Fibroblast of skin of scalp (primary cell): ENCODE measurements at regions not wholly inside any gene's neighbourhood (a gene's known extent, or its start where the extent isn't known, plus 50 kb on each side); places are given as distances from the start of the nearest gene placed in this dataset.
"Not testable (repeated sequence)": the region's sequence is repeated elsewhere in the genome, so short reads cannot be mapped to it uniquely, and the experiment has no call there.

Experiments used
- DNase-seq: peaks from one replicate; pipeline ENCODE4 v3.0.0-alpha.2; 2013

DNA sequence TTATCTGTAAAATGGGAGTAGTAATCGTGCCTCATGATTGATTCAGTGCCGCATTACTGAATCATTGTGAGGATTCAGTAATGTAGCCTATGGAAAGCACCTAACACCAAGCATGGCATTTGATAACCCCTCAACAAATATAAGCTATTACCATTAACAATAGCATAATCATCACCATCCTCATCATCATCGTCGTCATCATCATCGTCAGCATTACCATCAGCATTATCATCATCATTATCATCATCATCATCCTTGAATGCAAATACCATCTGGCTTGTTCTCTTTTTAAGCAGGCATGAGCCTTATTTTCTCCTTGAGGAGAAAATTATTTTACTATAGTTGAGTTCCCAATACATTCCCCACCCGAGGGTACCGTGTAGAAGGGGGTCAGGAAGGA lies 115.4 kb upstream of the PTPRG start:
- no peak for DNase-seq

DNA sequence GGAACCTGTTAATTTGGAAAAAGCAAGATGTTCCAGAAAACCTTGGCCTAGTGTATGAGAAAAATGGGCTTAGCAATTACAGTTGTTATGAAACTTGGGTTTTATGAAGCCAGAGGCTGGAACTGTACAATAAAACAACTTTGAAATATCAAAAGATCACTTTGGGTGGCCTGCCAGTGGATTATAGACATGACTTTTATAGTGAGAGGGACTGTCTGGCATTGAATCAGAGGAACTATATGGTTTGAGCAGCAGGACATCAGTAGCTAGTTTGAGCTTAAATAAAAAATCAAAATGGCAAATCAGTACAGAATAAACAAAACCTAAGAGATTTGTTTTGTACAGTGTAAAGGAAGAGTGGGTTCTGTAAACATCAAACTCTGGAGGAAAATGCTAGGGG lies 115.0 kb upstream of the PTPRG start:
- DNase-seq = no peak

DNA sequence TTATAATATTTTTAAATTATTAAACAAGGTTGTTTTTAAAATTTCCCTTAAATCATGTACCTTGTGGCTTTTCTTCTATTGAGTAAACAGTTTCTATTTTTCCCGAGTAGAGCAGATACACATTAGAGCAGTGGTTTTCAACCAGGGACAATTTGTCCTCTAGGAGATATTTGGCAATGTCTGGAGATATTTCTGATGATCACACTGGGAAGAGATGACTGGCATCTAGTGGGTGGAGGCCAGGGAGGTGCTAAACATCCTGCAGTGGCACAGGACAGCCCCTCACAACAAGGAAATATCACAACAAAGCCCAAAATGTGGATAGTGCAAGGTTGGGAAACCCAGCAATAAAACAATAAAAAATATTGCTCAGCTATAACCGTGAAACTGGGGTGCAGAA lies 113.0 kb upstream of the PTPRG start:
- DNase-seq = no peak

DNA sequence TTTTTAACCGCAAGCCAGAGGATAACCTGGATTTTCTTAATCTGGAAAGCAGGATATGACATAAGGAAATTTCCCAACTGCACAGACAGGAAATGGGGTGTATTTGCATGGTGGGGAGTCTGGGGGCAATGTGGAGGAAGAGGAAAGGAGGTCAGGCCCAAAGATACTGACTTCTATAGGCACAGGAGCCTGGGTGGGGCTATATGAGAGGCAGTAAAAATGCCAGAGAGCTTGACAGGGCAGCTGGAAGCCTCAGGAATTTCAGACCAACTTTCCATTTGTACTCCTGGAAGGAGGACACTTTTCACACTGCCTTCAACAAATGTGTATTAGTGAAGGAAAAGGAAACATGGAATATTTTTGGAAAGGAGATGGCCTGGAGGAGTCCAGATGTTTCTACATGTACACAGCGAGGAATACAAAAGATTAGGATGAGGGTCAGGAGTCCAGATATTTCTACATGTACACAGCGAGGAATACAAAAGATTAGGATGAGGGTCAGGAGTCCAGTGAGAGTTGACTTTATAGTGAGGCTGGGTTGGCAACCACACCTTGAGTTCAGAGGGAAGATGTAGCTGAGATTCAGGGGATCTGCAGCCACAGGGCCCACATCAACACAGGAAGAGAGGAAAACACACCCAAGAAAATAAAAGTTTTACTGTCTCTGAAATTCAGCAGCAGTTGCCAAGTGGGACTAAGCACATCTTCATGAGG lies 111.9 kb upstream of the PTPRG start:
- DNase-seq = no peak

DNA sequence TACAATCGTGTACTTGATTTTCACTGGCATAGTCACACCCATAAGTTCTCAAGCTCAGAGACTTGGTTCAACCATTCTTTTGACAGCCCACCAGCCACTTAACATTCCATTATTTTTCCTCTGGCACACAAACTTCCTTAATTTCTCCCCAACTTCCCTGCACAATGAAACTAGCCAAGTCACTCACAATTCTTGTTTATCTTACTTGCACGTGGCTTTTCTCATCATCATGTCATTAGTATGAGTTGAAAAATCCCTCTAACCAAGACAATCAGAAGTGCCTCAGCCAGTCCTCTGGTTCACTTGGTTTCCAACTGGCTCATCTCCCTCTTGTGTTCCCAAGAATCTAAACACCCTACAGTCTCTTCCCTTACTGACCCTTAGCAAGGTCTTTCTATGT lies 110.5 kb upstream of the PTPRG start:
- no peak for DNase-seq

DNA sequence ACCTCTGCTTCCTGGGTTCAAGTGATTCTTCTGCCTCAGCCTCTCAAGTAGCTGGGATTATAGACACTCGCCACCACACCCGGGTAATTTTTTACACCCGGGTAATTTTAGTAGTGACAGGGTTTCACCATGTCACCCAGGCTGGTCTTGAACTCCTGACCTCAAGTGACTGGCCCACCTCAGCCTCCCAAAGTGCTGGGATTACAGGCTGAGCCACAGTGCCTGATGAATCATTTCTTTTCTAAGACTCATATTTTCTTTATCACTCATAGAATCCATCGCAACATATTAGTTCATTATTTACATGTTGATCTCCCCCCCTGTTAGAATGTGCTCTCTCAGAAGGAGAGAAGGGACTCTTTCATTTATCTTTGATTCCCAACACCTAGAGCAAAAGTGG lies 109.5 kb upstream of the PTPRG start:
- DNase-seq = peak; percentile 48

DNA sequence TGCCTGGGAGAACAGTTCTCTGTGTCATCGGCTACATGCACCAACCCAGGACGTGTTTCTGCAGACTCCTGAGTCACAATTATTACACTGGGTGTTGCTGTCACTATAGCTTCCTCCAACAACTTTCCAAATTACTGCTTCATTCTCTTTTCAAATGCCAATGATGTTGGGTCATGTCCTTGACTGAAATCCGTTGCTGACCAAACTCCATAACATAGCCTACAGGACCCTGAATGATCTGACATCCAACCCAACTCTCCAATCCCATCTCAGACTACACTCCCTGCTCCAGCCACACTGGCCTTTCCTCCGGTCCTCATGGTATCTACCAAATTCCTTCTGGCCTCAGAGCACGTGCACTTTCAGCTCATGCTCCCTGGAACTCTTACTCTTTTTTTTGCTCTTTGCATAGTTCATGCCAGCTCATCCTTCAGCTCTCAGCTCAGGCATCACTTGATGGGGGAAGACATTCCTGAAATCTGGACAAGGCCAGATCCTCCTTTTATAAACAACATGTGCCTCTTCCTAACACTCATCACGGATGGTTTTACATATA lies 108.8 kb upstream of the PTPRG start:
- DNase-seq = peak; percentile 79

DNA sequence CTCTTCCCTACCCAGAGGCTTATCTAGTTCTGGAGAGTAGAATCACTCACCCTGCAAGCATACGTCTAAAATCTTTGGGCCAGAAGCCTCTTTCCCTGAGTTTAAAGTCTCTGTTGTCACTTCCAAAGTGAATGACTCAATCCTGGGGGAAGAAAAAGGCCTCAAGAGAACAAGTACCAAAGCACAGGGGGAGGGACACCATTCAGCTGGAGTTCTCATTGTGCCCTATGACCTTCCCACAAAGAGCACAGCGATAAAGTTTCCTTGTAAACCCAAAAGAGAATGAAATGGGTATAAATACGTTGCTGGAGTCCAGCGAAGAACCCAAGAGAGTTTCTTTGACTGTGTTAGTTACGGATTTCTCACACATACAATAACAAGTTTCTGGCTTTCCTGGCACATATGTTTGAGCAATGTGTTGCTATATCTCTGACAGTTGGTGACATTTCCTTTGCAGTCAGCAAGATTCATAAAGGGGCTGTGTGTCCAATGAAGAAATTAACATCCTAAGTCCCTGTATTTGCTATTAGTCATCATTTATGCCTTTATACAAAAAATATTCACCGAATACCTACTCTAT lies 107.3 kb upstream of the PTPRG start:
- DNase-seq = no peak

DNA sequence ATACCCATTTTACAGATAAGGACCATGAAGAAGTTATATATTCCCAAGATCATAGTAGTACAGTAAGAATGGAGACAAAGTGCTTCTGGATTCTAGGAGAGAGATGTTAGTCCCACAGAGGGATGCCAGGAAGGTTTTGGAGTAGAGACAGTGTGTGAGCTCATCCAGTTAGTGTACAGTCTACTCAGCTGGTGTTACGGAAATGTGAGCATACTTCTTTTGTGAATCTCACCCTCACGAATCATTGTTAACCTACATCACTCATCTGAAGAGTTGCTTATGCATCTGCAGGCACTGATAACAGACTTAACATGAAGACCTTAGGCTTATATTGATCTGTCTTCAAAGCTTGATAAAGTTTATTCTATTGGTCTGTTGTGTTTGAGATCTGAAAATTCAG lies 106.6 kb upstream of the PTPRG start:
- DNase-seq = peak; percentile 20

DNA sequence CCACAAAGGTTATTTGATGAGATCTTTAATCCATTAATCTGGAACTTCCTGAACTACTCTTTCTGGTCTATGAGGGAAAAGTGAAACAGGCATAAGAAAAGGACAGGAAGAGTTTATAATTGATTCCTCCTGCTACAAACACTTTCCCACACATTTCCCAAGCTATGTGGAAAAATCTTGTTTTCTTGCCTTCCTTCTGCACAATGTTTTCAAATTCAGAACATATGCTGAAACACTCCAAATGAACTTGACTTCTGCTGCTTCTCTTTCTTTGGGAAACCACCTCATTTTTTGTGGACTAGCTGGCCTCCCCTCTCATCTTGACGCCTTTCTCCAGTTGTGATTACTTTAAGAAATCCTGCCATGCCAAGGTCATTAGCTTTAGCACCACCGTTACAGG lies 100.7 kb upstream of the PTPRG start:
- no peak for DNase-seq

DNA sequence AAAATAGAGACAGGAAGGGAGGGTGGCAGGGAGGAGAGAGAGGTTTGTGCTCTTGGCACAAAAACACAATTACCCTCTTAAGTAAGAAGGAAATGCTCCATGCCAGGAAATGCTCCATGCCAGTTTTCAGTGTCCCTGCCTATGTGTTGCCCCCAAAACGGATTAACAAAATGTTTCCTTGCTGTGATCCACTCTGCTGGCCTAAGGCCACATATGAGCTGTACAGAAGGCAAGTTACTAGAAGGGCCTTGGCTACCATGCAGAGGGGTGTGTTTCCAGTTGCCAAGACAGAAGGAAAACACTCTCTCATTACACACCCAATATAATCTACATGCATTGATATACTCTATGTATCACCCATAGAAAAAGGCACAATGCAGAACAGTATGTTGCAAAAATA lies 98.2 kb upstream of the PTPRG start:
- no peak for DNase-seq

DNA sequence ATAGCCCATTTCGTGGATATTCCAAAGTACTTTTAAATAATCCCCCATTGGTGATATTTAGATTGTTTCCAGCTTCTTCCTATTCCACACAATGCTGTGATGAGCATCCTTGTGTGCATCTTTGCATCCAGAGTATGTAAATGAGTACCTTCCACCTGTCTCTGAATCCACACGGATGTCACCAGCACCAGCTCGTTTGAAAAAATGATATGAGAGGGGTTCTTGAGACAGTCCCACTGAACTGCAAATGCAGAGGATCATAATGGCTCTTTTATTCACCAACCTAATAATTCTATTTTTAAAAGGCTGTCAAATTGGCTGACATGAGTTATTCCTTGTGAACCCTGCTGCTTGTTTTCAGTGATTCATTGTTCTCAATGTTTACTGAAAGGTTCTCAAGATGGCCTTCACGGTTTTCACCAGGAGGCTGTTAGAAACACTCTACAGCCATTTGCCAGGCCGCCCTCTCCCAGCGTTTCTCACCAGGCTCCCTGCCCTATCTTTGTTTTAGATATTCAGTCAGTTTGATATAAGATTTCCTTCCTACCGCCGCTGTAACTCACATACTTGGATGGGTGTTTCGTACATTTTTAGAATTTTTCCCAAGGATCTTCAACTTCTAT lies 96.7 kb upstream of the PTPRG start:
- no peak for DNase-seq

DNA sequence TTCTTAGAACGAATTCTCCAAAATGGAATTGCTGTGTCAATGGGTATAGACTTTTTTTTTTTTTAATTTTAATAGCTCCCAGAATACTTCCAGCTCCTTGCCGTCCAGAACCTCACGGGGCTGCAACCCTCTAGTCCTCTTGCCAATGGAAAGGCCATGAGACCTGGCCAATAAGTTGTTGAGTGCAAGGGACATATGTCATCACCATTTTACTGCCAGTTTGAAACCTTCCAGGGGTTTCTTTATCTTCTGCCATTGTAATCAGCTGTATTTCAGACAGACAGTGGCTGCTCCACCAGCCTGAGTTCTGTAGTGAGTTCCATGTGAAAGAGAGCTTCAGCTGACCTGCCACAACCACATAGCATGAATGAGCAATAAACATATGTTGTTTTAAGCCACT lies 95.0 kb upstream of the PTPRG start:
- DNase-seq = no peak

DNA sequence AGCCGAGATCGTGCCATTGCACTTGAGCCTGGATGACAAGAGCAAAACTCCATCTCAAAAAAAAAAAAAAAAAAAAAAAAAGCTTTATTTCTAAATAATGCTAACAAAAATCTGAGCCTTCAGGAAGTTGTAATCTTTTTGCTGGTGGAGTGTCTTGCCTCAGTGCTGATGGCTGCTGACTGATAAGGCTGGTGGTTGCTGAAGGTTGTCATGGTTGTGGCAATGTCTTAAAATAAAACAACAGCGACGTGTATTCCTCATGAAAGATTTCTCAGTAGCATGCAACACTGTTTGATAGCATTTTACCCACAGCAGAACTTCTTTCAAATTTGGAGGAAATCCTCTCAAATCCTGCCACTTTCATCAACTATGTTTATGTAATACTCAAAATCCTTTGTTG lies 77.4 kb upstream of the PTPRG start:
- DNase-seq = no peak

DNA sequence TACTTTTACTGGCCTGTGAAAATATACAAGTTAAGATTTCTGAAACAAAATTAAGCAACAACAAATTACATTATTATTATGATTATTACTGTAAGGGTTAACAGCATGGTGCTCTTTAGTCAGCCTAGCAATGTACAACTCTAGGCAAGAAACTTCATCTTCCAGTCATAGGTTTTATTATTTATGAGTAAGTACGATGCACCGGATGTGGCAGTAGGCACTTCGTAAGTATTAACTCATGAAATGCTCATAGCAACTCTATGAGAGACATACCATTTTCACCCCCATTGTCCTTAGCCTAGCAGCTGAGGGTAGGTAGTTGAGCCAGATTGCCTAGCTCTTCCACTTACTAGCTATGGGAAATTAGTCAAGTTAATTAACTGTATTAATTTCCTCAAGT lies 68.0 kb upstream of the PTPRG start:
- DNase-seq = no peak

DNA sequence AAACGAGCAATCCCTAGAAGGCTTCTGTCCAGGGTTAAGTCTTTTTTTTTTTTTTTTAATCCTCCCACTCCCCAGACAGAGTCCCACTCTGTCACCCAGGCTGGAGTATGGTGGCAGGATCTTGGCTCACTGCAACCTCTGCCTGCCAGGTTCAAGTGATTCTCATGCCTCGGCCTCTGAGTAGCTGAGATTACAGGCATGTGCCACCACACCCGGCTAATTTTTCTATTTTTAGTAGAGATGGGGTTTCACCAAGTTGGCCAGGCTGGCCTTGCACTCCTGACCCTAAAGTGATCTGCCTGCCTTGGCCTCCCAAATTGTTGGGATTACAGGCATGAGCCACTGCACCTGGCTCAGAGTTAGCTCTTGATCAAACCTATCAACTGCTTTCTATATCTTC lies 67.1 kb upstream of the PTPRG start:
- not testable (repeated sequence) for DNase-seq

DNA sequence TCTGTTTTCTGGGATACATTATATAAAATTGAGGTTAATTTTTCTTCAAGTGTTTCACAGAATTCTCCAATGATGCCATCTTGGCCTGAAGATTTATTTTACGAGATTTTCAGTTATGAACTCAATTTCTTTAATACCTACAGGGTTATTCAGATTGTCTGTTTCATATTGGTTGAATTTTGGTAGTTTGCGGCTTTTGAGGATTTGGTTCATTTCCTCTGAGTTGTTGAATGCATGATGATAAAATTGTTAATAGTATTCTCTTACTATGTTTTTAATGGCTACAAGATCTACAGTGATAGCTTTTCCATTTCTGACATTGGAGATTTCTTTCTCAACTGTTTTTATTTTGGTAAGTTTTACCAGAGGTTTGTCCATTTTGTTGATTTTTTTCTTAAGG lies 63.9 kb upstream of the PTPRG start:
- DNase-seq = no peak

DNA sequence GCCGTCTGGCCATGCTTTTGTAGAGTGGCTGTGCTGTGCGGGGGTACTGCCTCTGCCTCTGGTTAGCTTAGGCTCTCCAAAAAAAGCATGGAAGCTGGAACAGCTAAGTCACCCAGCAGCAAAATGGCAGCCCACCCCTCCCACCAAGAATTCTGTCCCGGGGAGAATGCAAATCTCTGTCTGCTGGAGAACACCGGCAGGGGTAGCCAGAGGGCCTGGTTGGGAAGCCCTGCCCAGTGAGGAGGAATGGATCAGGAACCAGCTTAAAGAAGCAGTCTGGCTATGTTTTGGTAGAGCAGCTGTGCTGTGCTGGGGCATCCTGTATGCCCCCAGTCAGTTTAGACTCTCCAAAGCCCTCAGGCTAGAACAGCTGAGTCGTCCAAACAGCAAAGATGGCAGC lies 56.2 kb upstream of the PTPRG start:
- DNase-seq = no peak

DNA sequence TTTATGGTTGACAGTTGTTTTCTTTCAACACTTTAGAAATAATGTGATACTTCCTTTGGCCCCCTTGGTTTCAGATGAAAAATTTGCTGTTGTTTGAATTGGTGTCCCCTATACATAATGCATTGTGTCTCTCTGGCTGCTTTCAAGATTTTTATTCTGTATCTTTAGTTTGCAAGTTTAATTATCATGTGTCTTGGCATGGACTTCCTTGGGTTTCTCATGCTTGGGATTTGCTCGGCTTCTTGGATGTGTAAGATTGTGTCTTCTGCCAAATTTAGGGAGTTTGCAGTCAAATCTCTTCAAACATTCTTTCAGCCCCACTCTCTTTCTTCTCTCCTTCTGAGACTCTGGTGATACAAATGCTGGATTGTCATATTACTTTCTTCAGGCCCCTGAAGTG lies 53.4 kb upstream of the PTPRG start:
- DNase-seq = no peak
